GM21526 (cell line): ENCODE measurements at regions not wholly inside any gene's neighbourhood (a gene's known extent, or its start where the extent isn't known, plus 50 kb on each side); places are given as distances from the start of the nearest gene placed in this dataset.

Experiments used
- ATAC-seq: cut with Tn5 transposase; IDR thresholded peaks from one replicate; pipeline ENCODE4 v1.9.1; 2021; ENCODE audit warnings: moderate library complexity; ENCODE audit not compliant: unreplicated experiment, low FRiP score

GRCh38 chr16:52066962-52067361, 480.0 kb downstream of the TOX3 start:
- no peak for ATAC-seq

- ATAC-seq, result no peak
Measured at GRCh38 chr16:52056259-52056658, 490.7 kb downstream of the TOX3 start.

DNA sequence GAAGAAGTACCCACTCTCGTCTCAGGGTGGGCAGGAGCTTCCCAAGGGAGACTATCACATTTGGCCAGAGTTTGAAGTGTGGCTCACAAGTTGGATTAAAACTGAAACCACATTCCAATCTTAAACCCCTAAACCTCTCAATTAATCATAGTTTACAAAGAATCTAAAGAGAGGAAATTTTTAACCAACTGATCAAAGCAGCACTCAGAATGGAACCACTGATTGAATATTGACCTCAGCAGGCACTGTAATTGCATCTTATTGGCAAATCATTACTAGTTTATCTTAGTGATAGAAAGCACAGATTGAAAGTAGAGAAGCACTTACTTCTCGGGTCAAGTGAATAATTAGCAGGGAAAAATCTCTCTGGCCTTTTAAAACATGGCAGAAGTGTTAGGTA, 491.6 kb downstream of the TOX3 start:
- no peak for ATAC-seq

GRCh38 chr16:52054326-52054725, 492.6 kb downstream of the TOX3 start:
- no peak for ATAC-seq

GRCh38 chr16:52052818-52053217, 494.1 kb downstream of the TOX3 start:
- no peak for ATAC-seq

- ATAC-seq, result no peak
Measured at GRCh38 chr16:52051414-52052172, 495.4 kb downstream of the TOX3 start.

DNA sequence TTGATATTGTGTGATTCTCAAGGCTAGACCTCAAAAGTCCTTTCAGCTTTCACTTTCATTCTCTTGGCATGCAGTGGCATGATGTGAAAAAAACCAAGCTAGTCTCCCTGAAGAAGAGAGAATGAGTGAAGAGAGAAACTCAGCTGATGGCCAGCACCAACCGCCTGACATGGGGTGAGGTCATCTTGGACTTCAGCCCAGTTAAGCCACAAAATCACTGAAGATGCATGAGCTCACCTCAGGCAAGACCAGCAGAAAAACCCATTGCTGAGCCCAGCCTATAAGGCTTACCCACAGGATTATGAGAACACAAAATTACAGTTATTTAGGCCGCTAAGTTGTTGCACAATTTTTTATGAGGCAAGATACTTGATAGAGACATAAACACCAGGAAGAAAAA, 496.5 kb downstream of the TOX3 start:
- no peak for ATAC-seq

DNA sequence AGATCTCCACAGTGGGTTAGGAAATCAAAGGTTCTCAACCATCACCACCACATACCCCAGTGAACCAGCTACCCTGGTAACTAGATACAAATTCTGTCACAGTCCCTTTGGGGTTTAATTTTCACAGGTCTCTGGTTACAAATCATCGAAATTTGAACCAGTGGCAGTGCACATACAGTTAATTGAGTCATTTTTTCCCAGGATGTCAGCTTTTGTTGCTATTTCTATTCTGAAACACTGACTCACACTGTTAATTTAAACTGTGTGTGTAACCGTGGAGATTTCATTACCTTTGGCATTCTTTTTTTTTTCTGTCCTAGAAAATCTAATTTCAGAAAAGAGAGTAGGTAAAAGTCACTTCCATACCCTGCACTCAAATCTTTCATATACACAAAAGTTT, 511.5 kb downstream of the TOX3 start:
- no peak for ATAC-seq

GRCh38 chr16:52034830-52035229, 512.1 kb downstream of the TOX3 start:
- no peak for ATAC-seq

- ATAC-seq, result no peak
Measured at GRCh38 chr16:52033992-52034391, 513.0 kb downstream of the TOX3 start.

DNA sequence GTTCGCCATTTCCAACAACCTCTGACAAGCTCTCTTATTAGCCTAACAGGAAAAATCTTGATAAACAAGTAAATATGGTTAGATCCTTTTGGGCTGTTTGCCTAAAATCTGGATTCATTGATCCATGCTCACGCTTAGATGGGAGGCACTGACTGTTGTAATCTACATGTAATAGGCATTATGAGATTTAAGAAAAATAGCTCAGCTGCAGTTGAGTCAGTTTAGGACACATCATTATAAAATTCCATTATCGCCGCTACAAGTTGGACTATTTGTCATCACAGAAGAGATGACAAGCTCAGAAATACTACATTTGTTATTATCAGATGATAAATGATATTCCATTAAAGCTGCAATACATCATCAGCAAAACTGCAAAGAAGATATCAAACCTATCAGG, 524.0 kb downstream of the TOX3 start:
- no peak for ATAC-seq

DNA sequence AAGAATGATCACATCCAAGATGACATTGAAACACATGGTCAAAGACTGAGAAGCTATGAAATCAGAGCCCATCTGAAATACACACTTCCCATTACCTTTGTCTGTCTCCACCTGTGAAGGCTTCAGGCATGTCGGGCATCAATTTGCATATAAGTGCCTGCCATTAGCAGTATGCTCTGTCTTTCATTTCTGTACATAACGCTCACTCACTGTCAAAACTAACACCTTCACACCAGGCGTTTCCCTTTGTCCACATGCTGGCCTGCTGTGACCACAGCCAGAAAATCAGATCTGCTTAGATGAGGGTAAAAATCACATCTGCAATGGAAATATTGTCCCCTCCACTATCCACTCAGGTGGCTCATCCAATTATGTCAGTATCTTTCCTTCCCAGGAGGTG, 524.8 kb downstream of the TOX3 start:
- no peak for ATAC-seq

GRCh38 chr16:52016387-52016786, 530.6 kb downstream of the TOX3 start:
- no peak for ATAC-seq

GRCh38 chr16:52005551-52005950, 541.4 kb downstream of the TOX3 start:
- ATAC-seq, result no peak

DNA sequence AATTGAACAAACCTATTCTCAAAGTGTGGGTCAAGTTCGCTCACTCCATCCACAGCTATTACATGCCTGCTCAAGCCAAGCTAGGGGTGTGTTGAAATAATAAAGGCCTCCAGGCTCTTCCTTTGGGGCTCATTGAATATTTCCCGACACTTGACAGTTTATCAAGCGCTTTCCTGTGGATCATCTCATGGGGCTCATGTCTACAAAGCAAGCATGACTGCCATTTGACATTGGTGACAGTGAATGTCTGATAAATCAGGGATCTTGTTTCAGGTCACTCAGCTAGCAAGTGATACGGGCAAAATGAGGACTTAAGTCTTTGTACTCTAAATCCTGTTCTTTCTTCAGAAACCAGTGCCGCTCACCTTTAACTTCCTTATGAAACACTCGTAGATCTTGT, 542.6 kb downstream of the TOX3 start:
- no peak for ATAC-seq

GRCh38 chr16:52002026-52002425, 544.9 kb downstream of the TOX3 start:
- ATAC-seq, result no peak

- ATAC-seq, result no peak
Measured at GRCh38 chr16:51996516-51996915, 550.4 kb downstream of the TOX3 start.

DNA sequence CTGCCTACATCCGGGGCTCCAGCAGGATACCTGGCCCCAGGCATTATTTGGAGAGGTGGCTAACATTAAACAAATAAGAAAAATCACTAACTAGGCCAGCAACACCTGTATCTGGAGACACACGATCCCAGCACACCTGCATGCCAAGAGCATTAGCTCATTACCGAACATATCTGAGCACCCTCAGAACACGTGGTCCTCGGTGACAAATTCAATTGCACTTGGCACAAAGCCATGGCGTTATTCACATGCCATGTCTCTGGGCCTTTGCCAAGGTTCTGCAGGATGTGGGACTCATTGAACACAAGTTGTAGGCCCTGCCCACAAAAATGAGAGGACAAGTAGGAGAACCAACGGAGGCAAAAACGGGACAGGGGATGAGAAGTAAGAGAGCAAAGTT, 552.3 kb downstream of the TOX3 start:
- ATAC-seq, result no peak

- ATAC-seq, result no peak
Measured at GRCh38 chr16:51989637-51990230, 557.2 kb downstream of the TOX3 start.

GRCh38 chr16:51988977-51989376, 558.0 kb downstream of the TOX3 start:
- no peak for ATAC-seq

- no peak for ATAC-seq
Measured at GRCh38 chr16:51987519-51987918, 559.4 kb downstream of the TOX3 start.

DNA sequence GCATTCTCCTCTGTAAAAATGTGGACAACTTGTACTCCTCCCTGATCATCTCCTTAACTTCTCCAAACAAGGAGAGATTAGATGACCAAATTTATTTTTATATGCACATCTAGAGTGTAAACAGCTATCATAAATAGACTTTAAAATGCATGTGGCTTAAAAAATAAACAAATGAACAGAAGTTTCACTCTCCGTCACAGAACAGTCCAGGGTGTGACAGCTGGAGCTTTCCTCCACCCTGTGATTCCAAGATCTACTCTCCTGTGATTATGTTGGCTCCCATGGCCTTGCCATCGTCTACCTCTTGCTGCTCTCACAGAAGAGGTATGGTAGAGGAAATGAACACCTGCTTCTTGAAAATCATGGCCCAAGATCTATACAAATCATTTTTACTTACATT, 560.2 kb downstream of the TOX3 start:
- no peak for ATAC-seq
